Endothelial cell of umbilical vein (primary cell): ENCODE measurements at regions not wholly inside any gene's neighbourhood (a gene's known extent, or its start where the extent isn't known, plus 50 kb on each side); places are given as distances from the start of the nearest gene placed in this dataset.

Experiments used
- BruUV-seq: library from RNA; stranded (reverse); fragments of 400-500 nt; replicated peaks from 2 replicates; lab custom pipeline; 2021; lab: Mats Ljungman, UMichigan
- CTCF ChIA-PET: fragments of 300-600, 350-600 bp; sonication (Branson Sonifier 250); formaldehyde crosslinking; loops from one replicate; lab custom pipeline; 2021; ENCODE audit warnings: antibody characterized with exemption, inconsistent platforms; lab: Charles Lee
- POLR2A ChIA-PET: fragments of 300-600, 350-600 bp; sonication (Branson Sonifier 250); formaldehyde crosslinking; loops from one replicate; lab custom pipeline; 2021; ENCODE audit warnings: antibody characterized with exemption, inconsistent platforms; lab: Charles Lee
- DNase-seq: peaks from one replicate; pipeline ENCODE4 v3.0.0-alpha.2; 2011; ENCODE audit warnings: low read depth, low spot score
- FAIRE-seq: peaks from 2 replicates; lab custom pipeline; 2011; peaks lifted over from hg19 to GRCh38; lab: Jason Lieb, UNC
- H2AFZ ChIP-seq: 2 replicates; pipeline ENCODE4 v1.6.0; 2012; ENCODE audit warnings: low read depth, low read length, control low read depth, inconsistent platforms
- H3K27ac ChIP-seq: 2 replicates; pipeline ENCODE4 v1.5.1; 2011; ENCODE audit warnings: low read depth, mild to moderate bottlenecking, control low read depth, low read length, moderate library complexity; ENCODE audit not compliant: insufficient read depth
- H3K27me3 ChIP-seq, 2 experiments: 2 replicates each; pipeline versions ENCODE4 v1.6.0 to v1.6.1; 2011; ENCODE audit warnings: low read length in 2 of 2, mixed read lengths in 1 of 2; ENCODE audit not compliant: control insufficient read depth in 2 of 2, insufficient read depth in 2 of 2
- H3K36me3 ChIP-seq, 2 experiments: 2 replicates in 1 of 2; 3 replicates in 1 of 2; pipeline ENCODE4 v1.5.1; 2011; ENCODE audit warnings: low read length in 2 of 2, mild to moderate bottlenecking in 1 of 2, moderate library complexity in 1 of 2; ENCODE audit not compliant: control insufficient read depth in 2 of 2, insufficient read depth in 2 of 2; ENCODE audit errors: extremely low read depth in 1 of 2
- H3K4me1 ChIP-seq: 3 replicates; pipeline ENCODE4 v1.5.1; 2011; ENCODE audit warnings: mild to moderate bottlenecking, low read length; ENCODE audit not compliant: control insufficient read depth, insufficient read depth; ENCODE audit errors: extremely low read depth
- H3K4me2 ChIP-seq: 2 replicates; pipeline ENCODE4 v1.6.1; 2011; ENCODE audit warnings: low read length, control low read depth, mixed read lengths; ENCODE audit not compliant: insufficient read depth
- H3K4me3 ChIP-seq, 3 experiments: fragments of 200-600 bp in 1 of 3; sonication (generic), shearing (Covaris generic) in 1 of 3; replicated peaks in 1 of 3; 2 replicates each; pipeline ENCODE4 v1.5.1; 2011 to 2016; ENCODE audit warnings: control low read depth in 3 of 3, low read length in 3 of 3, mild to moderate bottlenecking in 2 of 3, inconsistent platforms in 1 of 3, low read depth in 1 of 3, moderate library complexity in 1 of 3; ENCODE audit not compliant: insufficient read depth in 1 of 3
- H3K79me2 ChIP-seq: 2 replicates; pipeline ENCODE4 v1.6.0; 2012; ENCODE audit warnings: low read length, inconsistent platforms; ENCODE audit not compliant: control insufficient read depth, insufficient read depth
- H3K9ac ChIP-seq: replicated peaks from 2 replicates; pipeline ENCODE3; 2011; ENCODE audit warnings: low read length, control low read depth; ENCODE audit not compliant: insufficient read depth; ENCODE audit errors: extremely low read depth
- H3K9me1 ChIP-seq: replicated peaks from 3 replicates; pipeline ENCODE4 v1.6.0; 2011; ENCODE audit warnings: mild to moderate bottlenecking, low read length; ENCODE audit not compliant: control insufficient read depth, insufficient read depth; ENCODE audit errors: extremely low read depth
- H3K9me3 ChIP-seq: replicated peaks from 2 replicates; pipeline ENCODE4 v1.5.1; 2012; ENCODE audit warnings: low read length, inconsistent platforms; ENCODE audit not compliant: control insufficient read depth, insufficient read depth
- H4K20me1 ChIP-seq: replicated peaks from 2 replicates; pipeline ENCODE3; 2011; ENCODE audit warnings: mild to moderate bottlenecking, low read length; ENCODE audit not compliant: control insufficient read depth, insufficient read depth; ENCODE audit errors: extremely low read depth
- EZH2 ChIP-seq: IDR thresholded peaks from 2 replicates; pipeline ENCODE4 v1.6.1; 2012; ENCODE audit warnings: borderline replicate concordance, low read depth, mild to moderate bottlenecking, moderate library complexity, low read length, inconsistent platforms; ENCODE audit not compliant: severe bottlenecking
- FOS ChIP-seq: IDR thresholded peaks from 2 replicates; pipeline ENCODE4 v1.6.1; 2011; ENCODE audit warnings: mild to moderate bottlenecking, low read length, moderate library complexity, borderline replicate concordance; ENCODE audit not compliant: insufficient read depth
- GATA2 ChIP-seq: IDR thresholded peaks from 2 replicates; pipeline ENCODE4 v1.7.0; 2011; ENCODE audit warnings: low read depth, mild to moderate bottlenecking, moderate library complexity, mixed read lengths, low read length; ENCODE audit not compliant: insufficient read length, insufficient read depth
- JUN ChIP-seq: IDR thresholded peaks from 2 replicates; pipeline ENCODE4 v1.6.1; 2011; ENCODE audit warnings: borderline replicate concordance, low read depth; ENCODE audit not compliant: insufficient read length, insufficient read depth
- MYC ChIP-seq: IDR thresholded peaks from one replicate; pipeline ENCODE4 v1.6.1; 2011; ENCODE audit warnings: mild to moderate bottlenecking, low read depth, low read length
- POLR2A ChIP-seq: IDR thresholded peaks from 2 replicates; pipeline ENCODE4 v1.6.1; 2012; ENCODE audit warnings: low read depth, mild to moderate bottlenecking, control low read depth, low read length
- POLR2AphosphoS5 ChIP-seq: IDR thresholded peaks from 2 replicates; pipeline ENCODE4 v1.6.1; 2012; ENCODE audit warnings: low read depth, mild to moderate bottlenecking, control low read depth, low read length, moderate library complexity; ENCODE audit not compliant: insufficient read depth
- dilution Hi-C: fragments of 300-500 bp; cut with MboI; formaldehyde crosslinking; loops from one replicate; pipeline ENCODE4 v1.15.0; 2019; ENCODE audit warnings: low sequenced_read_pairs; ENCODE audit not compliant: extremely low pct_ligation_motif_present
- intact Hi-C: fragments of 100-400 bp; cut with micrococcal nuclease; formaldehyde crosslinking; loops from one replicate; pipeline ENCODE4 v1.10.0; 2022
- TF ChIP-seq, protein P1 (sequence below), 2 donors: IDR thresholded peaks; 1 replicate in 1 of 2; 2 replicates in 1 of 2; pipeline ENCODE4 v1.5.1; 2011; ENCODE audit warnings: low read length in 2 of 2, mild to moderate bottlenecking in 2 of 2, moderate library complexity in 2 of 2, control low read depth in 1 of 2, inconsistent platforms in 1 of 2, low read depth in 1 of 2; ENCODE audit not compliant: insufficient read depth in 1 of 2; ENCODE audit errors: extremely low read depth in 1 of 2
- TF ChIP-seq, protein P2 (sequence below): IDR thresholded peaks from 2 replicates; pipeline ENCODE4 v1.6.1; 2011; ENCODE audit not compliant: insufficient read depth, insufficient read length

DNA sequence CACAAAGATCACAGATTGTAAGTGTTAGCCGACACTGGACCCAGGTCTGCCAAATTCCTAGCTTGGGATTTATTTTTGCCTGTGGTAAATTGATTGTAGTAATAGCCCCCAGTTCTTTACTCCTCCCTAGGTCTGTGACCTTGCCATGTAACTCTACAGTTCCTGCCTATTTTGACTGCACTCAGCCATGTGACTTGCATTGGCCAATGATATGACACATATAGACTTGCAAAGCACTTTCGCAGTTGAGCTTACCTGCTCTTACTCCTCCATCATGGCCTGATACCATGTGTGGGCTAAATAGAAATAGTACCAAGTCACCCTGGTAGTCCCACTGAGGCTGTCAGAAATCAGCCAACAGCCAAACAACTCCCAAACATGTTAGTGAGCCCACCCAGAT is 240.3 kb downstream of the DUSP6 start:
- POLR2A ChIA-PET: no interaction called here
- H3K27me3 ChIP-seq: no peaks in the 10 kb centered on the region
- no peaks in the 10 kb centered on the region for H3K4me1 ChIP-seq
- H3K4me3 ChIP-seq: no peak overlapping the region
- BruUV-seq: no TSS peak
- DNase-seq: no peak
- no peaks in the 10 kb centered on the region for H3K79me2 ChIP-seq
- intact Hi-C loops: no loop called here
- H3K36me3 ChIP-seq: no peaks in the 10 kb centered on the region
- H2AFZ ChIP-seq: no peak overlapping the region
- H3K9me1 ChIP-seq: no peaks in the 10 kb centered on the region
- CTCF ChIA-PET: interaction anchor here (0.9 kb wide), 1 partner anchor 12 kb away, joined by 3 read pairs; no protein-coding TSS in a partner anchor
- no peak overlapping the region for H3K9ac ChIP-seq
- FAIRE-seq: no peak
- no peaks in the 10 kb centered on the region for H3K9me3 ChIP-seq
- TF ChIP-seq, protein P1, sequence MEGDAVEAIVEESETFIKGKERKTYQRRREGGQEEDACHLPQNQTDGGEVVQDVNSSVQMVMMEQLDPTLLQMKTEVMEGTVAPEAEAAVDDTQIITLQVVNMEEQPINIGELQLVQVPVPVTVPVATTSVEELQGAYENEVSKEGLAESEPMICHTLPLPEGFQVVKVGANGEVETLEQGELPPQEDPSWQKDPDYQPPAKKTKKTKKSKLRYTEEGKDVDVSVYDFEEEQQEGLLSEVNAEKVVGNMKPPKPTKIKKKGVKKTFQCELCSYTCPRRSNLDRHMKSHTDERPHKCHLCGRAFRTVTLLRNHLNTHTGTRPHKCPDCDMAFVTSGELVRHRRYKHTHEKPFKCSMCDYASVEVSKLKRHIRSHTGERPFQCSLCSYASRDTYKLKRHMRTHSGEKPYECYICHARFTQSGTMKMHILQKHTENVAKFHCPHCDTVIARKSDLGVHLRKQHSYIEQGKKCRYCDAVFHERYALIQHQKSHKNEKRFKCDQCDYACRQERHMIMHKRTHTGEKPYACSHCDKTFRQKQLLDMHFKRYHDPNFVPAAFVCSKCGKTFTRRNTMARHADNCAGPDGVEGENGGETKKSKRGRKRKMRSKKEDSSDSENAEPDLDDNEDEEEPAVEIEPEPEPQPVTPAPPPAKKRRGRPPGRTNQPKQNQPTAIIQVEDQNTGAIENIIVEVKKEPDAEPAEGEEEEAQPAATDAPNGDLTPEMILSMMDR (IDR thresholded peaks at IDR 0.05; ENCODE audit: extremely low read depth in 1 of 2, insufficient read depth in 1 of 2, low read depth in 1 of 2, low read length in 2 of 2): no peak
- TF ChIP-seq POLR2A (no peak), FOS (no peak), EZH2 (no peak), GATA2 (no peak), POLR2AphosphoS5 (no peak), MYC (no peak), JUN (no peak)
- TF ChIP-seq, protein P2, sequence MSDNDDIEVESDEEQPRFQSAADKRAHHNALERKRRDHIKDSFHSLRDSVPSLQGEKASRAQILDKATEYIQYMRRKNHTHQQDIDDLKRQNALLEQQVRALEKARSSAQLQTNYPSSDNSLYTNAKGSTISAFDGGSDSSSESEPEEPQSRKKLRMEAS: no peak
- H3K4me2 ChIP-seq: no peak overlapping the region
- H3K27ac ChIP-seq: no peak overlapping the region
- H4K20me1 ChIP-seq: no peaks in the 10 kb centered on the region
- dilution Hi-C loops: no loop called here
